Neural progenitor cell (in vitro differentiated cells): ENCODE measurements at regions not wholly inside any gene's neighbourhood (a gene's known extent, or its start where the extent isn't known, plus 50 kb on each side); places are given as distances from the start of the nearest gene placed in this dataset.

Experiments
- DNase-seq: peaks from one replicate; pipeline ENCODE4 v3.0.0-alpha.2; 2016; ENCODE audit warnings: low spot score
- H2AFZ ChIP-seq: fragments of 200-600 bp; sonication (generic); replicated peaks from 2 replicates; pipeline ENCODE4 v1.6.1; 2016; ENCODE audit warnings: antibody characterized with exemption
- H3F3A ChIP-seq: fragments of 200-600 bp; sonication (generic); 2 replicates; pipeline ENCODE4 v1.6.1; 2016; ENCODE audit warnings: antibody characterized with exemption, low read depth
- H3K27ac ChIP-seq: fragments of 200-600 bp; sonication (generic); 2 replicates; pipeline ENCODE4 v1.5.1; 2016; ENCODE audit warnings: mild to moderate bottlenecking
- H3K27me3 ChIP-seq: fragments of 200-600 bp; sonication (generic); 2 replicates; pipeline ENCODE4 v1.6.1; 2016; ENCODE audit warnings: mild to moderate bottlenecking, moderate library complexity
- H3K36me3 ChIP-seq: fragments of 200-600 bp; sonication (generic); 2 replicates; pipeline ENCODE4 v1.5.1; 2016
- H3K4me1 ChIP-seq: fragments of 200-600 bp; sonication (generic); 2 replicates; pipeline ENCODE4 v1.6.1; 2016; ENCODE audit warnings: mixed run types
- H3K4me2 ChIP-seq: fragments of 200-600 bp; sonication (generic); 2 replicates; pipeline ENCODE4 v1.6.1; 2016
- H3K4me3 ChIP-seq: fragments of 200-600 bp; sonication (generic); 2 replicates; pipeline ENCODE4 v1.5.1; 2016
- H3K79me2 ChIP-seq: fragments of 200-600 bp; sonication (generic); 2 replicates; pipeline ENCODE4 v1.6.1; 2016; ENCODE audit warnings: low read depth
- H3K9ac ChIP-seq: fragments of 200-600 bp; sonication (generic); 2 replicates; pipeline ENCODE4 v1.6.1; 2016
- H3K9me3 ChIP-seq: fragments of 200-600 bp; sonication (generic); 2 replicates; pipeline ENCODE4 v1.5.1; 2016; ENCODE audit warnings: low read depth
- H4K20me1 ChIP-seq: fragments of 200-600 bp; sonication (generic); 2 replicates; pipeline ENCODE4 v1.6.1; 2016; ENCODE audit warnings: low read depth
- H3K27ac Mint-ChIP-seq: 3 replicates; pipeline ENCODE4 v1.8.0; 2021; ENCODE audit warnings: mixed read lengths
- H3K27me3 Mint-ChIP-seq: 2 replicates; pipeline ENCODE4 v1.8.0; 2022; ENCODE audit warnings: low read depth, mild to moderate bottlenecking, inconsistent platforms, moderate library complexity, mixed read lengths; ENCODE audit not compliant: insufficient read depth
- H3K36me3 Mint-ChIP-seq: 3 replicates; pipeline ENCODE4 v1.8.0; 2021; ENCODE audit warnings: mixed read lengths
- H3K4me1 Mint-ChIP-seq: 3 replicates; pipeline ENCODE4 v1.8.0; 2021; ENCODE audit warnings: mixed read lengths
- H3K4me3 Mint-ChIP-seq: 3 replicates; pipeline ENCODE4 v1.8.0; 2021; ENCODE audit warnings: mild to moderate bottlenecking, moderate library complexity, mixed read lengths
- H3K9me3 Mint-ChIP-seq: 3 replicates; pipeline ENCODE4 v1.8.0; 2020; ENCODE audit warnings: mixed read lengths
- EZH2 ChIP-seq: fragments of 200-600 bp; sonication (generic); IDR thresholded peaks from 2 replicates; pipeline ENCODE4 v1.6.1; 2017; ENCODE audit warnings: antibody characterized with exemption, mild to moderate bottlenecking, moderate library complexity
- EZH2phosphoT487 ChIP-seq: fragments of 200-600 bp; sonication (generic); IDR thresholded peaks from 2 replicates; pipeline ENCODE4 v1.6.1; 2017; ENCODE audit warnings: antibody characterized with exemption
- TF ChIP-seq, protein P1 (sequence below): fragments of 200-600 bp; sonication (generic); IDR thresholded peaks from 2 replicates; pipeline ENCODE4 v1.5.1; 2017; ENCODE audit warnings: antibody characterized with exemption, mild to moderate bottlenecking

DNA sequence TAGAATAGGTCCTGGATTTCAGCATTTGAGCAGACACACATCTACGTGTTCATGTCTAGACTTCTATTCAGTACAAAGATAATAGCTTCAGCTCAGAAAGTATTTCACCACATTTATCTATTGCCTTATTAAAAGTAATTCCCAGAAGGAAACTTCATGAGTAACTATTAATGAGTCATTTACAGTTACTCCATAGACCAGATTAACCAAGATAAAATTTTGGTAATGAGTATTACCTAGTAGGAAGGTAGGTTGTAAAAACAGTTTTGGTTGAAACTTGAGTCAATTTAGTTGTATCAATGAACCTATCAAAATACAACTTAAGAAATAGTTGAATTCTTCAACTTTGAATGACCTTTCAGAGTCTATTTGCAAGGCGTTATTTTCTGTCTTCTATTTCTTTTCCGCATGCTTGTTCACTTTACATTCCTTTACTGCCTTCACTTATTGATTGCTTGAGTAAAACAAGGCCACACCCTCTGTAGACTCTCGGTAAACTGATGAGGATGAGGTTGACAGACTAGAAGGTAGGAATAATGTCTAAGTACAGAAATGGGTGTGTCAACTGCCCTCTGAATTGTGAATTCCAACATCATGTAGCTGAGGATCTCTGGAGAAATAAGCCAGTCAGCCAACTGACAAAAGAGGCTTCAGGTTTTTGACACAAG lies 1165.6 kb upstream of the ZEB2 start:
- TF ChIP-seq EZH2, result no peak
- TF ChIP-seq, protein P1, sequence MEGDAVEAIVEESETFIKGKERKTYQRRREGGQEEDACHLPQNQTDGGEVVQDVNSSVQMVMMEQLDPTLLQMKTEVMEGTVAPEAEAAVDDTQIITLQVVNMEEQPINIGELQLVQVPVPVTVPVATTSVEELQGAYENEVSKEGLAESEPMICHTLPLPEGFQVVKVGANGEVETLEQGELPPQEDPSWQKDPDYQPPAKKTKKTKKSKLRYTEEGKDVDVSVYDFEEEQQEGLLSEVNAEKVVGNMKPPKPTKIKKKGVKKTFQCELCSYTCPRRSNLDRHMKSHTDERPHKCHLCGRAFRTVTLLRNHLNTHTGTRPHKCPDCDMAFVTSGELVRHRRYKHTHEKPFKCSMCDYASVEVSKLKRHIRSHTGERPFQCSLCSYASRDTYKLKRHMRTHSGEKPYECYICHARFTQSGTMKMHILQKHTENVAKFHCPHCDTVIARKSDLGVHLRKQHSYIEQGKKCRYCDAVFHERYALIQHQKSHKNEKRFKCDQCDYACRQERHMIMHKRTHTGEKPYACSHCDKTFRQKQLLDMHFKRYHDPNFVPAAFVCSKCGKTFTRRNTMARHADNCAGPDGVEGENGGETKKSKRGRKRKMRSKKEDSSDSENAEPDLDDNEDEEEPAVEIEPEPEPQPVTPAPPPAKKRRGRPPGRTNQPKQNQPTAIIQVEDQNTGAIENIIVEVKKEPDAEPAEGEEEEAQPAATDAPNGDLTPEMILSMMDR, result no peak
- TF ChIP-seq EZH2phosphoT487, result no peak
- no peak for DNase-seq
- Histone ChIP-seq H3K4me3 (no peak overlapping the region), H3K27me3 (no peaks in the 10 kb centered on the region), H3F3A (no peaks in the 10 kb centered on the region), H3K27ac (no peak overlapping the region), H4K20me1 (no peaks in the 10 kb centered on the region), H3K36me3 (no peaks in the 10 kb centered on the region), H2AFZ (no peak overlapping the region), H3K9ac (no peak overlapping the region), H3K4me2 (no peak overlapping the region), H3K4me1 (no peaks in the 10 kb centered on the region), H3K79me2 (no peaks in the 10 kb centered on the region), H3K9me3 (no peaks in the 10 kb centered on the region)
- Mint-ChIP-seq H3K36me3 (no peaks in the 10 kb centered on the region), H3K27me3 (no peaks in the 10 kb centered on the region), H3K27ac (no peak overlapping the region), H3K9me3 (no peaks in the 10 kb centered on the region), H3K4me3 (no peak overlapping the region), H3K4me1 (peaks cover 13% of the 10 kb centered on the region)

DNA sequence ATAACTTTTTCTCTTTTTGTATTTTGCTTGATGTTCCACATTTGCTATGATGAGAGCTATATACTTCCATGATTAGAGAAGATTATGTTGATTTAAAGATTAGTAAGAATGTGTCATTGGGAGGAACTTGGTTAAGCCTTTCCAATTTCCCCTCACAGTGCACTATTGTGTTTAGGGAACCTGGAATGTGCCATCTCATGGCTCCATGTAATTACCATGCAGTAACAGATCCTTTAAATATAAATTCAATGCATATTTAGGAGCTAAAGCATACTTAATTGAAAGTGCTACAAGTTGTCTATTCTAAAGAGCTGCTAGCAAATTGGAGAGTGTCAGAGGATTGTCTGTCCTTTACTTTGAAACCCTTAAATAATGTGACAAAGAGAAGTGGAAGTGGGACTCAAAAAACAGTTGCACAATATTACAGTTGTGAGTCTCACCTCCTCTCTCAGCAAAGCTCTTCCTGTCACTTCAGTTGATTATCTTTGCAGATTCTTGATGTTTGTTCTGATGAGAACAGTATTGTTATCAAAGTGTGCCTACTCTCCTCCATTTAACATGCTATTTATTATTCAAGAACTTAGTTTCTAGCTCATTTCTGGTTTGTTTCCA lies 1162.7 kb upstream of the ZEB2 start:
- no peak overlapping the region for H3K27ac ChIP-seq
- H3K27me3 Mint-ChIP-seq, result no peaks in the 10 kb centered on the region
- peak; percentile 30 for DNase-seq
- peaks cover 10% of the 10 kb centered on the region for H3K4me1 Mint-ChIP-seq
- H3F3A ChIP-seq, result no peaks in the 10 kb centered on the region
- no peaks in the 10 kb centered on the region for H3K9me3 ChIP-seq
- no peaks in the 10 kb centered on the region for H3K79me2 ChIP-seq
- no peaks in the 10 kb centered on the region for H3K4me1 ChIP-seq
- no peaks in the 10 kb centered on the region for H3K36me3 Mint-ChIP-seq
- H3K9me3 Mint-ChIP-seq, result no peaks in the 10 kb centered on the region
- TF ChIP-seq EZH2phosphoT487, result no peak
- TF ChIP-seq, protein P1, result no peak
- no peak for TF ChIP-seq EZH2
- H3K4me3 Mint-ChIP-seq, result no peak overlapping the region
- H3K36me3 ChIP-seq, result no peaks in the 10 kb centered on the region
- H3K4me2 ChIP-seq, result no peak overlapping the region
- no peak overlapping the region for H2AFZ ChIP-seq
- H4K20me1 ChIP-seq, result no peaks in the 10 kb centered on the region
- H3K4me3 ChIP-seq, result no peak overlapping the region
- no peak overlapping the region for H3K27ac Mint-ChIP-seq
- no peaks in the 10 kb centered on the region for H3K27me3 ChIP-seq
- H3K9ac ChIP-seq, result no peak overlapping the region

DNA sequence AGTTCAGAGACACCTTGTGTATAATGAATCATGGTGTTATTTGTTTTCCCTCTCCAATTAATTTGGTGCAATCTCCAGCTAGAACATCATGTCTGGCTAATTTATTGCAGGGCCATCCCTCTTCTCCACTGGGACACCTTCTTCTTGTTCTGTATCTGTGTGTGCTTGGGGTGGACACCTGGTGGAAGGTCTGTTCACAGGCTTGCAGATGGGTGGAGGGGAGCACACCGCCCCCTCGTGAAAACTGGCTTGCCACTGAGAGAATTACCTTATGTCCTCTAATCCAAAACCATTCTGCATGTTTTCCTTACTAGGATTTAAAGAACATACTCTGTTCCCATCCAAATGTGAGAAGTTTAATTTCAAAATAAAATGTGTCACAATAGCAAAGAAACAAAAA lies 1160.4 kb upstream of the ZEB2 start:
- no peak for DNase-seq
- Histone ChIP-seq H2AFZ (no peak overlapping the region), H3K9ac (no peak overlapping the region), H3K9me3 (no peaks in the 10 kb centered on the region), H3K79me2 (no peaks in the 10 kb centered on the region), H3K4me3 (no peak overlapping the region), H3F3A (peaks cover 3% of the 10 kb centered on the region), H3K27me3 (no peaks in the 10 kb centered on the region), H3K4me2 (no peak overlapping the region), H4K20me1 (no peaks in the 10 kb centered on the region), H3K4me1 (no peaks in the 10 kb centered on the region), H3K27ac (no peak overlapping the region), H3K36me3 (no peaks in the 10 kb centered on the region)
- H3K27me3 Mint-ChIP-seq, result no peaks in the 10 kb centered on the region
- H3K4me3 Mint-ChIP-seq, result no peak overlapping the region
- H3K9me3 Mint-ChIP-seq, result peaks cover 3% of the 10 kb centered on the region
- peaks cover 3% of the 10 kb centered on the region for H3K4me1 Mint-ChIP-seq
- no peaks in the 10 kb centered on the region for H3K36me3 Mint-ChIP-seq
- TF ChIP-seq EZH2phosphoT487, result no peak
- TF ChIP-seq EZH2, result no peak
- TF ChIP-seq, protein P1, result no peak
- H3K27ac Mint-ChIP-seq, result no peak overlapping the region
